ENCODE measurements at regions not wholly inside any gene's neighbourhood (a gene's known extent, or its start where the extent isn't known, plus 50 kb on each side); places are given as distances from the start of the nearest gene placed in this dataset.

- Histone ChIP-seq H3K27ac (no peak overlapping the region), H3K4me1 (replicated peaks; ENCODE audit: insufficient read depth) (no peaks in the 10 kb centered on the region), H3K4me3 (no peak overlapping the region), H3K79me2 (ENCODE audit: low read depth) (no peaks in the 10 kb centered on the region), H3K4me2 (no peak overlapping the region), H3F3A (ENCODE audit: insufficient read depth, low read depth) (no peaks in the 10 kb centered on the region), H3K36me3 (ENCODE audit: low read depth) (no peaks in the 10 kb centered on the region), H2AFZ (no peak overlapping the region), H3K9me2 (ENCODE audit: insufficient read depth) (no peaks in the 10 kb centered on the region), H4K20me1 (ENCODE audit: insufficient read depth) (no peaks in the 10 kb centered on the region), H3K9me3 (ENCODE audit: insufficient read depth, low read depth) (no peaks in the 10 kb centered on the region), H3K27me3 (ENCODE audit: insufficient read depth, low read depth) (no peaks in the 10 kb centered on the region)
- intact Hi-C loops (cut with micrococcal nuclease; ENCODE audit: unreplicated experiment): no loop called here
- ChIA-PET CTCF (no interaction called here), POLR2A (ENCODE audit: unreplicated experiment) (no interaction called here)
- BruUV-seq (replicated peaks): no TSS peak
- TF ChIP-seq CTCF (conservative IDR thresholded peaks at IDR 0.05): no peak
- DNase-seq: no peak
Measured at GRCh38 chr10:83333566-83333965, 805.7 kb upstream of the GHITM start.

- H3K27me3 ChIP-seq (ENCODE audit: insufficient read depth, low read depth): no peaks in the 10 kb centered on the region
- CTCF ChIA-PET: no interaction called here
- H3K4me1 ChIP-seq (replicated peaks; ENCODE audit: insufficient read depth): no peaks in the 10 kb centered on the region
- no peak overlapping the region for H3K27ac ChIP-seq
- no peaks in the 10 kb centered on the region for H3K9me2 ChIP-seq (ENCODE audit: insufficient read depth)
- no TSS peak for BruUV-seq (replicated peaks)
- no peaks in the 10 kb centered on the region for H3F3A ChIP-seq (ENCODE audit: insufficient read depth, low read depth)
- no peaks in the 10 kb centered on the region for H3K79me2 ChIP-seq (ENCODE audit: low read depth)
- H3K4me3 ChIP-seq: no peak overlapping the region
- H4K20me1 ChIP-seq (ENCODE audit: insufficient read depth): no peaks in the 10 kb centered on the region
- POLR2A ChIA-PET (ENCODE audit: unreplicated experiment): no interaction called here
- no peak overlapping the region for H2AFZ ChIP-seq
- DNase-seq: no peak
- no peaks in the 10 kb centered on the region for H3K36me3 ChIP-seq (ENCODE audit: low read depth)
- H3K9me3 ChIP-seq (ENCODE audit: insufficient read depth, low read depth): no peaks in the 10 kb centered on the region
- intact Hi-C loops (cut with micrococcal nuclease; ENCODE audit: unreplicated experiment): no loop called here
- no peak overlapping the region for H3K4me2 ChIP-seq
- TF ChIP-seq CTCF (conservative IDR thresholded peaks at IDR 0.05): no peak
- TF ChIP-seq EZH2 (IDR thresholded peaks at IDR 0.05; ENCODE audit: low read depth): no peak
Measured at GRCh38 chr10:83343676-83344075, 795.6 kb upstream of the GHITM start.

- intact Hi-C loops (cut with micrococcal nuclease; ENCODE audit: unreplicated experiment): no loop called here
- TF ChIP-seq CTCF (conservative IDR thresholded peaks at IDR 0.05) (no peak), EZH2 (IDR thresholded peaks at IDR 0.05; ENCODE audit: low read depth) (no peak)
- Histone ChIP-seq H3K79me2 (ENCODE audit: low read depth) (no peaks in the 10 kb centered on the region), H3K27ac (no peak overlapping the region), H3K9me3 (ENCODE audit: insufficient read depth, low read depth) (no peaks in the 10 kb centered on the region), H3K4me2 (no peak overlapping the region), H2AFZ (no peak overlapping the region), H3K4me3 (no peak overlapping the region), H3K4me1 (replicated peaks; ENCODE audit: insufficient read depth) (no peaks in the 10 kb centered on the region), H3K36me3 (ENCODE audit: low read depth) (no peaks in the 10 kb centered on the region), H3K9me2 (ENCODE audit: insufficient read depth) (no peaks in the 10 kb centered on the region), H3F3A (ENCODE audit: insufficient read depth, low read depth) (no peaks in the 10 kb centered on the region), H4K20me1 (ENCODE audit: insufficient read depth) (no peaks in the 10 kb centered on the region), H3K27me3 (ENCODE audit: insufficient read depth, low read depth) (no peaks in the 10 kb centered on the region)
- ChIA-PET POLR2A (ENCODE audit: unreplicated experiment) (no interaction called here), CTCF (no interaction called here)
- BruUV-seq (replicated peaks): no TSS peak
- no peak for DNase-seq
Measured at GRCh38 chr10:83346266-83346910, 792.9 kb upstream of the GHITM start.
